Heart right ventricle (tissue), 16 donors: ENCODE measurements at regions not wholly inside any gene's neighbourhood (a gene's known extent, or its start where the extent isn't known, plus 50 kb on each side); places are given as distances from the start of the nearest gene placed in this dataset.

Experiments used
- ATAC-seq, 8 donors: fragments of 200-7000 bp; cut with Tn5 transposase; one replicate each; pipeline ENCODE4 v1.9.1; 2020; ENCODE audit warnings: mild to moderate bottlenecking in 8 of 8, moderate library complexity in 8 of 8, moderate number of reproducible peaks in 1 of 8
- DNase-seq, 2 donors: peaks; one replicate each; pipeline ENCODE4 v3.0.0-alpha.2; 2020
- H3K27ac ChIP-seq, 10 donors: fragments of 200-600 bp; sonication (generic) in 2 of 10; one replicate each; pipeline versions ENCODE4 v1.5.0 to v1.8.0; 2020 to 2022; ENCODE audit warnings: mild to moderate bottlenecking in 3 of 10
- H3K27me3 ChIP-seq, 7 donors: fragments of 200-600 bp; one replicate each; pipeline ENCODE4 v1.8.0; 2021 to 2022; ENCODE audit warnings: mild to moderate bottlenecking in 2 of 7
- H3K36me3 ChIP-seq, 9 donors: fragments of 200-600 bp; sonication (generic) in 1 of 9; one replicate each; pipeline versions ENCODE4 v1.5.0 to v1.8.0; 2020 to 2022; ENCODE audit warnings: mild to moderate bottlenecking in 2 of 9
- H3K4me1 ChIP-seq, 9 donors: fragments of 200-600 bp; sonication (generic) in 1 of 9; one replicate each; pipeline versions ENCODE4 v1.5.0 to v1.8.0; 2020 to 2022; ENCODE audit warnings: mild to moderate bottlenecking in 4 of 9
- H3K4me3 ChIP-seq, 10 donors: fragments of 200-600 bp; sonication (generic) in 2 of 10; one replicate each; pipeline versions ENCODE4 v1.5.0 to v1.8.0; 2020 to 2022; ENCODE audit warnings: mild to moderate bottlenecking in 7 of 10, moderate library complexity in 2 of 10
- H3K9me3 ChIP-seq, 11 donors: fragments of 200-600 bp in 10 of 11; sonication (generic) in 2 of 11; one replicate each; pipeline versions ENCODE4 v1.5.0 to v1.8.0; 2013 to 2022; ENCODE audit warnings: mild to moderate bottlenecking in 2 of 11, control low read depth in 1 of 11, moderate library complexity in 1 of 11
- CTCF ChIP-seq, 9 donors: fragments of 200-600 bp; sonication (generic) in 2 of 9; IDR thresholded peaks; one replicate each; pipeline versions ENCODE4 v1.5.0 to v1.8.0; 2021 to 2022; ENCODE audit warnings: antibody characterized with exemption in 9 of 9, mild to moderate bottlenecking in 5 of 9, moderate library complexity in 1 of 9
- WGBS, 2 donors: extraction: QIAGEN DNeasy Blood & Tissue Kit; methylation state at CpG; one replicate each; pipeline ENCODE4 v1.1.7; 2013; ENCODE audit warnings: inconsistent platforms in 1 of 2; 5-methylcytosine and 5-hydroxymethylcytosine counted together
- intact Hi-C, 10 donors: fragments of 100-400 bp; cut with DNase I; formaldehyde crosslinking; loops; one replicate each; pipeline versions ENCODE4 v1.11.1 to v1.14.2; 2022
- donor health status: Arrhythmogenic right ventricular cardiomyopathy.
- donor health status: ischemic (EF 13 %, LVEDD 7.1; RV severe dilation, severe dysfunction).
- donor health status: healthy with polysubstance abuse.
- donor health status: DM: no; HTN: yes; CAD: no.
- donor health status: DM: no; HTN: no; CAD: no.
- donor health status: ischemic (EF 25% LVEDD 6.9; RV normal size, moderate dysfunction).
- donor health status: ischemic (EF 25% LVEDD 5.7; RV mildly dilated, moderate dysfunction).
- donor health status: healthy.
- donor health status: DM: yes; HTN: yes; CAD: no.
- donor health status: Ischemic cardiomyopathy.
- donor health status: ischemic (EF 35%, LVEDD 5.7; RV mildly dilated, moderate dysfunction).
- donor health status: nonischemic (EF 11% LVEDD 7.7; RV severe dilation, severe dysfunction).
- donor health status: DM: yes; HTN: yes; CAD: no.
- donor health status: PGD.
- donor health status: ischemic (EF 29% LVEDD 5.4; RV normal size, mild dysfunction).
- donor health status: nonischemic (EF 23%, LVEDD 6.1; RV moderate dilation, normal function).

- Histone ChIP-seq H3K36me3 (no peaks in the 10 kb centered on the region), H3K4me1 (no peaks in the 10 kb centered on the region), H3K9me3 (no peaks in the 10 kb centered on the region), H3K4me3 (no peak overlapping the region), H3K27me3 (no peaks in the 10 kb centered on the region), H3K27ac (no peak overlapping the region)
- no peak for ATAC-seq
- 61 to 62% methylated on average over 4 of the region's 4 CpGs for WGBS, 2 donors
- no peak for DNase-seq
- TF ChIP-seq CTCF (IDR thresholded peaks at IDR 0.05), result no peak
- intact Hi-C loops, result no loop called here
These were observed 1159.1 kb upstream of the CDH8 start for GRCh38 chr16:63195336-63195735.

GRCh38 chr16:63192980-63193379 is 1156.7 kb upstream of the CDH8 start:
- H3K27me3 ChIP-seq, result no peaks in the 10 kb centered on the region
- TF ChIP-seq CTCF (IDR thresholded peaks at IDR 0.05), result no peak
- no peak overlapping the region for H3K27ac ChIP-seq
- H3K36me3 ChIP-seq, result no peaks in the 10 kb centered on the region
- WGBS, 2 donors, result 75 to 76% methylated on average over 3 of the region's 3 CpGs
- no peaks in the 10 kb centered on the region for H3K4me1 ChIP-seq
- DNase-seq (no peak), ATAC-seq (no peak)
- no peaks in the 10 kb centered on the region for H3K9me3 ChIP-seq
- intact Hi-C loops, result no loop called here
- no peak overlapping the region for H3K4me3 ChIP-seq

- H3K4me3 ChIP-seq, result no peak overlapping the region
- no peaks in the 10 kb centered on the region for H3K27me3 ChIP-seq
- no peaks in the 10 kb centered on the region for H3K36me3 ChIP-seq
- no peak for TF ChIP-seq CTCF (IDR thresholded peaks at IDR 0.05)
- DNase-seq (no peak), ATAC-seq (no peak)
- H3K4me1 ChIP-seq, result no peaks in the 10 kb centered on the region
- no peak overlapping the region for H3K27ac ChIP-seq
- 82 to 83% methylated on average over 7 of the region's 7 CpGs for WGBS, 2 donors
- H3K9me3 ChIP-seq, result peaks cover 0 to under 1% (median 0%) of the 10 kb centered on the region in 11 donors
- intact Hi-C loops, result no loop called here
These were observed 1152.0 kb upstream of the CDH8 start for GRCh38 chr16:63188086-63188771.

- ATAC-seq (no peak), DNase-seq (no peak)
- Histone ChIP-seq H3K4me3 (no peak overlapping the region), H3K27me3 (no peaks in the 10 kb centered on the region), H3K9me3 (peaks cover 0 to 5% (median 0%) of the 10 kb centered on the region in 11 donors), H3K4me1 (no peaks in the 10 kb centered on the region), H3K36me3 (no peaks in the 10 kb centered on the region), H3K27ac (no peak overlapping the region)
- no peak for TF ChIP-seq CTCF (IDR thresholded peaks at IDR 0.05)
- intact Hi-C loops, result no loop called here
- 58 to 65% methylated on average over 3 of the region's 3 CpGs for WGBS, 2 donors
These were observed 1151.4 kb upstream of the CDH8 start for GRCh38 chr16:63187638-63188037.
